DMS53 (cell line): ENCODE measurements at regions not wholly inside any gene's neighbourhood (a gene's known extent, or its start where the extent isn't known, plus 50 kb on each side); places are given as distances from the start of the nearest gene placed in this dataset.
"Not testable (repeated sequence)": the region's sequence is repeated elsewhere in the genome, so short reads cannot be mapped to it uniquely, and the experiment has no call there.

Source experiments
- DNase-seq: peaks from one replicate; lab custom pipeline; 2025; lab: John Stamatoyannopoulos, UW

GRCh38 chrX:77003530-77003929 lies 443.7 kb upstream of the FGF16 start:
- no peak for DNase-seq

DNA sequence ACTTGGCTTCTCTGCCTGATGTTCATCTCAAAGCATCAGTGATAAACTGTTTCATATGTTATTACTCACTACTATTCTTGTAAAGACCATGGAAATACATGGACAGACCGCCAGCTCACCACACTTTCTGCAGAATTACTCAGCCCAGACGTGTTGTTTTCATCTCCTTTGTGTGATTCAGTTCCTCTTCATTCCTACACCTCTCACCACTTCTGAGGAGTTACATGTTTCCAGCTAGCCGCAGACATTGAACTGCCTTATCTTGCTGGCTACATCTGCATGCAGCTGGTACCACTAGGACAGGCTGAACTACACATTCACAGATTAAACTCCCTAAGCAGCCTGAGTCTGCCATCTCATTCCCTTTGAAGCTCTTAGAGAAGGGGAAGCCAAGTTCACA lies 443.2 kb upstream of the FGF16 start:
- no peak for DNase-seq

DNA sequence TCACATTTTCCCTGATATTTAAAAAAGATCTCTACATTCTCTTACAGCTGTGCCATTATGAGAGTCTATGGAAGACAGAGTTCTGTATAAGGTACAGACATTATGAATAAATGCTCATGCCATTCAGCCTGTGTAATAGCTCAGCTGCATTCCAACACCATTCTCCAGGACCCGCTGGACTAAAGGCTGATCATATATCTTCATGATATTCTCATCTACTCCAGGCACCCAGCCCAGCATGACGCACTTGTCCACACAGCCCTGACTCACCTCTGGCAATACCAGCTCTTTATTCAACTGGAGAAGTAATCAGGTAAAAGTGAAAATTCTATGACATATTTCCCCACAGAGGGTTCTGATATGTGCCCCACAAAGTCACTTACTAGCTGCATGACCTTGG lies 437.5 kb upstream of the FGF16 start:
- DNase-seq = no peak

GRCh38 chrX:77014377-77015372 lies 432.5 kb upstream of the FGF16 start:
- peak; percentile 92 for DNase-seq

GRCh38 chrX:77017093-77017492 lies 430.1 kb upstream of the FGF16 start:
- DNase-seq = no peak

GRCh38 chrX:77046180-77046810 lies 400.9 kb upstream of the FGF16 start:
- DNase-seq = peak; percentile 31

DNA sequence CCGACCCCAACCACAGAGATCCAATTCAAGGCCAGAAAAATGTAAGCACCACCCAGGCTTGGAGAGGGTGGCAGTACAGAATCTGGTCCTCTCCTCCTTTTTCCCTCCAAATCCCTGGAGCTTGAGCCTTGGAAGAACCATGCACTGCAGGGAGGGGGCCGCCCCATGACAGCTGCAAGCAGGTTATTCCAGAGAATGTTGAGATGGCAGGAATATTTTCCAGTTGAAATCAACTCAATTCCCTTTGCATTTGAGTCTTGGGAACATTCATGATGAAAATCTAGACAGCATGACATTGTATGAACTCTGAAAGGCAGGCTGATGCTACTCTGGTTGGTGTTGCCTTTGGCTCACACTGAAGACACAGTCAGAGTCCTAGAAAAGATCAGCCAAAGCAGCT lies 386.6 kb upstream of the FGF16 start:
- no peak for DNase-seq

DNA sequence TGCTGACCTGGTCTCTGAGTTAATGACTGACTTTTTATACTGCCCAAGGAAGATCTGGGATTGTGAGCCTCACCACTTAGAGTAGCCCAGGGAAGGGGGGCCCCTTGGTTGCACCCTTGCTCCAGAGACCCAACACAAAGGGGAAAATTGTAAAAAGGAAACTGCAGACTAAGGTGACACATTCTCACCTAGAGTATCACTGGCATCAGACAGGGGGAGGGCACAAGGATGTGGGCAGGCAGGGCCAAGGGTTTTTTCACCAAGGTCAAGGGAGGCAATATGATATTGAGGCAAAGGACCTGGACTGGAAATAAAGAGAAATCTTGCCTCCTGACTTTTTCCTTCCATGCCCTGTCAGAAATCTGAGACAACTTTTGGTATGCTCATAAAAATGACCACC lies 386.2 kb upstream of the FGF16 start:
- no peak for DNase-seq

- no peak for DNase-seq
Observed at GRCh38 chrX:77061545-77061944, 385.6 kb upstream of the FGF16 start.

DNA sequence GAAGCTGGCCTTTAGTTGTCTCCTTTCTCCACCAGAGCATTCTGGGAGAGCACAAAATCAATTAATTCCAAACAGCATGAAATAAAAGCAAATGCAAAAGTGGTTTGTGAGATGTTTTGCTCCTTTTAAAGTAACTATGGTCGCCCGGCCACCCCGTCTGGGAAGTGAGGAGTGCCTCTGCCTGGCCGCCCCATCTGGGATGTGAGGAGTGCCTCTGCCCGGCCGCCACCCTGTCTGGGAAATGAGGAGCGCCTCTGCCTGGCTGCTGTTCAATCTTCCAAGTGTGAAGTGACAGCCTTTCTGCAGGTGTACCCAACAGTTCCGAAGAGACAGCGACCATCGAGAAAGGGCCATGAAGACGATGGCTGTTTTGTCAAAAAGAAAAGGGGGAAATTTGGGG lies 381.3 kb upstream of the FGF16 start:
- DNase-seq = no peak

DNA sequence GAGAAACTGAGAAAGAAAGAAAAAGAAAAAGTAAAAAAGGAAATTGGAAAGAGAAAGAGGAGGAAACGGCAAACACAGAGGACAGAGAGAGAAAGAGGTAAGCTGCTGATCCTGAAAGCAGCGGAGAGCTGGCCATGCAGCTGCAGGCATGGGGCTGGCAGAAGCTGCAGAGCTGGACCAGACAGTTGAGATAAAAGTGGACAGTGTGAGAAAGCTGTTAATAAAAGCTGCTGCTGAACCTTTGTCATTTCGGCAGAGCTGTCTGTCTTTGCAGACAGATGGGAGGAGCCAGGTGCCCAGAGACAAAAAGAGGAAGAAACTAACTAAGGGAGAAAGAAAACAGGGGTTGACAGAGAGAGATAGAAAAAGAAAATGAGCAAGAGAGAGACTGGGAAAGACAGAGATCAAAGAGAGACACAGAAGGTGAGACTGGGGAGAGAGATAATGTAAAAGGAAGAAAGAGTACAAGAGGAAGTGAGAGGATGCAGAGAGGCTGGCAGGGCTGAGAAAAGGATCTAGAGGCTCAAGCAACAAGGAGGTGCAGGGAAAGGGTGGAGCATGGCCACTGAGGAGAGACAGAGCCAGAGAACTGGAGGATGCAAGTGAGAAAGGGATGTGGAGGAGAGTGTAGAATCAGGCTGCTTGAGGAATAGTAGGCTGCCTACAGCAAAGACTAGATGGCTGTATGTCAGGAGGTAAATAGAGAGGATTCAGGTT lies 376.8 kb upstream of the FGF16 start:
- no peak for DNase-seq

- no peak for DNase-seq
Observed at GRCh38 chrX:77076896-77077295, 370.3 kb upstream of the FGF16 start.

GRCh38 chrX:77081237-77081636 lies 366.0 kb upstream of the FGF16 start:
- DNase-seq = not testable (repeated sequence)

GRCh38 chrX:77085372-77085771 lies 361.8 kb upstream of the FGF16 start:
- no peak for DNase-seq

GRCh38 chrX:77087529-77088169 lies 359.5 kb upstream of the FGF16 start:
- peak; percentile 37 for DNase-seq

DNA sequence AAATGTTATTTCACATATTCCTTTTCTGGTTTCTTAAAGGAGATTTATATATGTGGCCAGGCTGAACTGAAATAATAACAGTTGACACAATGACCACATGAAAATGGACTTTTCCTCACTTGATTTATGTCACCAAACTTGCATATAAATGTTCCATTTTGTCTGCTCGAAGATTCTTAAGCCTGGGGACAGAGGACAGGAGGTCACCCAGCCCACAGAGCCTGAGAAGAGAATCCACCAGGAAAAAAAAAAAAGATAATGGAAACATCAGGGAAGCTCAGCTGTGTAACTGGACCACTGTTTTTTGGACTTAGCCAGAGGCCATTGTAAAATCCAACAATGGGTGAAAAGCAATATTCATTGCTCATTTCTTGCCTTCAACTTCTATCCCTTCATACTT lies 359.0 kb upstream of the FGF16 start:
- no peak for DNase-seq

DNA sequence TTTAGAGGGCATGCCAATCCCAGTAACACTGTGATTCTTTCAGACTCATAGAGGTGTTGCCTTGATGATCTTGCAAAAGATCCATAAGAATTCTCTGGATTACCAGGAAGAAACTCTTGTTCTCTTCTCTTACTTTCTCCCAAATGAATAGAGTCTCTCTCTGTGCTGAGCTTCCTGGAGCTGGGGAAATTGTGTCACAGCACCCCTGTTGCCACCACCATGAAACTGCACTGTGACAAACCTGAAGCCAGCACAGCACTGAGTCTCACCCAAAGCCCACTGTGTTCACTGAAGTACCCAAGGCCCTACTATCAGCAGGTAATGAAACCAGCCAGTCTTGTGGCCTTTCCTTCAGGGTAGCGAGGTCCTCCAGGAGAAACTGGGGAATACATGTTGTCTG lies 332.7 kb upstream of the FGF16 start:
- no peak for DNase-seq

GRCh38 chrX:77118686-77119085 lies 328.5 kb upstream of the FGF16 start:
- DNase-seq = no peak

GRCh38 chrX:77119706-77120105 lies 327.5 kb upstream of the FGF16 start:
- no peak for DNase-seq

GRCh38 chrX:77123917-77124316 lies 323.3 kb upstream of the FGF16 start:
- DNase-seq = not testable (repeated sequence)

DNA sequence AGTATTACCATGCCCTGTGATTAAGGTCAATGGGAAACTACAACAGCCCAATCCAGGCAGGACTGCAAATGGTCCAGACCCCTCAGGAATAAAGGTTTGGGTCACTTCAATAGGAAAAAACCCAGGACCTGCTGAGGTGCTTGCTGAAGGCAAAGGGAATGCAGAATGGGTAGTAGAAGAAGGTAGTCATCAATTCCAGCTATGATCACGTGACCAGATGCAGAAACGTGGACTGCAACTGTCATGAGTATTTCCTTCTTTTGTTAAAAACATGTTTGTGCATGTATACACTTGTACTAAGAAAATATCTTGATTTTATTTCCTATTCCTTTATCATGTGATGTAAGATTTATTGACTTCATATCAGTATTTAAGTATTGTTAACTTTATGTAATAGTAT lies 319.6 kb upstream of the FGF16 start:
- not testable (repeated sequence) for DNase-seq

DNA sequence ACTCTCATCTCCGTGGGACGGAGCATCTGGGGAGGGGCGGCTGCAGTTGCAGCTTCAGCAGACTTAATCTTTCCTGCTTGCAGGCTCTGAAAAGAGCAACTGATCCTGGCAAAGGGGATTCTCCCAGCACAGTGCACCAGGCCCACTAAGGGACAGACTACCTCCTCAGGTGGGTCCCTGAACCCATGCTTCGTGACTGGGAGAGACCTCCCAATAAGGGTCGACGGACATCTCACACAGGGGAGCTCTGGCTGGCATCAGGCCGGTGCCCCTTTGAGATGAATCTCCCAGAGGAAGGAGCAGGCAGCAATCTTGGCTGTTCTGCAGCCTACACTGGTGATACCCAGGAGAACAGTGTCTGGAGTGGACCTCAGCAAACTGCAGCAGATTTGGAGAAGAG lies 303.3 kb upstream of the FGF16 start:
- no peak for DNase-seq
